ENCODE measurements at regions not wholly inside any gene's neighbourhood (a gene's known extent, or its start where the extent isn't known, plus 50 kb on each side); places are given as distances from the start of the nearest gene placed in this dataset.

- no peak for TF ChIP-seq CTCF (IDR thresholded peaks at IDR 0.05)
- H3K27ac ChIP-seq = no peak overlapping the region
- H3K9me3 ChIP-seq = peaks cover 15% of the 10 kb centered on the region
- no peaks in the 10 kb centered on the region for H3K4me1 ChIP-seq (ENCODE audit: control insufficient read depth in 1 of 2, insufficient read depth in 1 of 2, low read depth in 1 of 2, low read length in 1 of 2)
- H3K27me3 ChIP-seq = no peaks in the 10 kb centered on the region
- no peak overlapping the region for H3K4me3 ChIP-seq (ENCODE audit: low read depth in 1 of 2, low read length in 1 of 2)
- H3K36me3 ChIP-seq = no peaks in the 10 kb centered on the region
Measured at GRCh38 chr4:122973465-122973864, 51.1 kb upstream of the NUDT6 start.

DNA sequence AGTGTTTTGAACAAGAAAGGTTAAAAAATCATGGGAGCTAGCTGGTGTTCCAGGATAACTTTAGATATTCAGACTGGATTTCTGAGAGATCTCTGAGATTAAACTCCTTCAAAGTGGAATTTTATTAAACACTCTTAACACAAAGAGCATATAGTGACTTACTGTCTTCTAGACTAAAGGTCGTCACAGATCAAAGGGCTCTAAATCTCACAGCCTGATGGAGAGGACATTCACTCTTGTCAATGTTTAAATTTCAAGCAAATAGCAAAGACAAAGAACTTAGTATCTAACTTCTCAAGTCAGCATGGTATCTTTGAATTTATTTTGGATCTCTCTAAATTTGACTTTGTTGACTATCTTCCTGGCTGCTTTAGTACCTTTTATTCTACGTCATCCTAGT lies 53.7 kb upstream of the NUDT6 start:
- no peaks in the 10 kb centered on the region for H3K27me3 ChIP-seq
- H3K4me1 ChIP-seq (ENCODE audit: control insufficient read depth in 1 of 2, insufficient read depth in 1 of 2, low read depth in 1 of 2, low read length in 1 of 2) = no peaks in the 10 kb centered on the region
- no peak overlapping the region for H3K4me3 ChIP-seq (ENCODE audit: low read depth in 1 of 2, low read length in 1 of 2)
- TF ChIP-seq CTCF (IDR thresholded peaks at IDR 0.05) = no peak
- no peaks in the 10 kb centered on the region for H3K36me3 ChIP-seq
- H3K9me3 ChIP-seq = peaks cover 15% of the 10 kb centered on the region
- no peak overlapping the region for H3K27ac ChIP-seq

DNA sequence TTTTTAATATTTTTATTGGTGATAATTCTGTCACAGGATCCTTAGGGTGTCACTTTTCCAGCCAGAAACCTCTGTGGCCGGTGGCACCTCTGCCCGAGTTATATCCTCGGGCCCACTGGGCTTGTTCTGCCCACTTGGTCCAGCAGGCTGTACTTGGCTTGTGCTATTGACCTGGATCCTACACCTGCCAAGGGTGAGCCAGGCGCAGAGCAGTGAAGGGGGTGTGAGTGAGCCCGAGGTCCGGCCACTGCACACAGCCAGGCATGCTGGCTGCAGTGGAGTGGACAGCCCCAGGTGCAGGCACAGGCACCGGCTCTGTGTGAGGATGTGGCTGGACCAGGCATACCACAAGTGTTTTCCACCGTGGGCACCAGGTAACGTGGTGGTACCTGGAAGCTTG lies 54.7 kb upstream of the NUDT6 start:
- no peaks in the 10 kb centered on the region for H3K36me3 ChIP-seq
- H3K4me3 ChIP-seq (ENCODE audit: low read depth in 1 of 2, low read length in 1 of 2) = no peak overlapping the region
- no peak for TF ChIP-seq CTCF (IDR thresholded peaks at IDR 0.05)
- H3K9me3 ChIP-seq = peaks cover 15% of the 10 kb centered on the region
- no peaks in the 10 kb centered on the region for H3K27me3 ChIP-seq
- no peak overlapping the region for H3K27ac ChIP-seq
- no peaks in the 10 kb centered on the region for H3K4me1 ChIP-seq (ENCODE audit: control insufficient read depth in 1 of 2, insufficient read depth in 1 of 2, low read depth in 1 of 2, low read length in 1 of 2)

- H3K36me3 ChIP-seq = no peaks in the 10 kb centered on the region
- no peak for TF ChIP-seq CTCF (IDR thresholded peaks at IDR 0.05)
- H3K4me3 ChIP-seq (ENCODE audit: low read depth in 1 of 2, low read length in 1 of 2) = no peak overlapping the region
- H3K27ac ChIP-seq = no peak overlapping the region
- H3K4me1 ChIP-seq (ENCODE audit: control insufficient read depth in 1 of 2, insufficient read depth in 1 of 2, low read depth in 1 of 2, low read length in 1 of 2) = no peaks in the 10 kb centered on the region
- H3K27me3 ChIP-seq = no peaks in the 10 kb centered on the region
- peaks cover 15% of the 10 kb centered on the region for H3K9me3 ChIP-seq
Measured at GRCh38 chr4:122978109-122978508, 55.7 kb upstream of the NUDT6 start.

DNA sequence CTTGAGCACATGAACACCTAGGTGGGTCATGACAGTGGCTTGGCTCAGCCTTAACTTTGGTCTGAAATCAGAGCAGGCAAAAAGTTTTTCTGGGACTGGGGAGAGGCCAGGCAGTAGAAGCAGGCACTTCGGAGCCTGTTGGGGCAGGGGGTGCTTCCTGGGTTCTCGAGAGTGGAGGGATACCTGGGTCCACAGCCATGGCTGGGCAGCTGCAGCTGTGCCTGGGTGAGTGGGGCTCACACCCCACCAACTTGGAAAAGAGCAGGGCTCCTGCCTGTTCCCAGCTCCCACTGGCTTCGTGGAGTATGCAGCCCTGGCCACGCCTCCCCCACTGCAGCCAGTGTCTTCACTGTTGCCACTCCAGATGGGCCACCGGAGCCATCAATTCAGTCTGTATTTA lies 56.4 kb upstream of the NUDT6 start:
- no peak for TF ChIP-seq CTCF (IDR thresholded peaks at IDR 0.05)
- H3K9me3 ChIP-seq = peaks cover 15% of the 10 kb centered on the region
- no peak overlapping the region for H3K27ac ChIP-seq
- H3K4me3 ChIP-seq (ENCODE audit: low read depth in 1 of 2, low read length in 1 of 2) = no peak overlapping the region
- no peaks in the 10 kb centered on the region for H3K36me3 ChIP-seq
- H3K4me1 ChIP-seq (ENCODE audit: control insufficient read depth in 1 of 2, insufficient read depth in 1 of 2, low read depth in 1 of 2, low read length in 1 of 2) = no peaks in the 10 kb centered on the region
- no peaks in the 10 kb centered on the region for H3K27me3 ChIP-seq

DNA sequence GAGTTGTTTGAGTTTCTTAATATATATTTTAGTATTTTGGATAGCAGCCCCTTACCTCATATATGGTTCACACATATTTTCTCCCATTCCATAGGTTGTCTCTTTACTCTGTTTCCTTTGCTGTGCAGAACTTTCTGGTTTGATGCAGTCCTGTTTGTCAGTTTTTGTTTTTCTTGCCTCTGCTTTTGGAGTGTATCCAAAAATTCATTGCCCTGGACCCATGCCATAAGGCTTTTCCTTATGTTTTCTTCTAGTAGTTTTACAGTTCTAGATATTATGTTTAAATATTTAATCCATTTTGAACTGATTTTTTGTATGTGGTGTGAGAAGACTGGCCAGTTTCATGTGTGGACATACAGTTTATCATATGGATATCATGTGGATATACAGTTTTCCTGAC lies 58.5 kb upstream of the NUDT6 start:
- Histone ChIP-seq H3K27ac (no peak overlapping the region), H3K4me1 (ENCODE audit: control insufficient read depth in 1 of 2, insufficient read depth in 1 of 2, low read depth in 1 of 2, low read length in 1 of 2) (no peaks in the 10 kb centered on the region), H3K9me3 (peaks cover 15% of the 10 kb centered on the region), H3K27me3 (no peaks in the 10 kb centered on the region), H3K36me3 (no peaks in the 10 kb centered on the region), H3K4me3 (ENCODE audit: low read depth in 1 of 2, low read length in 1 of 2) (no peak overlapping the region)
- no peak for TF ChIP-seq CTCF (IDR thresholded peaks at IDR 0.05)
